ENCODE measurements at regions not wholly inside any gene's neighbourhood (a gene's known extent, or its start where the extent isn't known, plus 50 kb on each side); places are given as distances from the start of the nearest gene placed in this dataset.

DNA sequence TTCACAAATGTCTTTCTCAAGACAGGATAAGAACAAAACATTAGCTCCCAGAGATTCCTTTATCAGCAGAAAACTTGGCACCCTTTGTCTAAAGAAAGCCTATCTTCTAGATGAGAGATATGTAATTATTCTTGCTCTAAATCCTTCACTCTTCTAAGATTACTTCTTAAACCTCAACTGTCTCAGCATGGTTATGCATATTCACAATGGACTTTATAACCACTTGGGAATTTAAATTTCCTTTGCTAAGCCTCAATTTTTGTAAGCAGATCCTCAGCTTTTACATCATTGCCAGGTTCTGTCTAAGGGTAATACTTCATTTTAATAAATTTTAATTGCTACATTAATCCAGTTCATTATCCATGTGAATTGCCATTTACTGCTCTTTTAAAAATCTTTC is 433.6 kb upstream of the DDI1 start:
- Histone ChIP-seq H3K4me1 (no peaks in the 10 kb centered on the region), H3K27ac (no peak overlapping the region), H3K9me3 (no peaks in the 10 kb centered on the region), H3K4me3 (no peak overlapping the region), H3K36me3 (no peaks in the 10 kb centered on the region), H3K27me3 (no peaks in the 10 kb centered on the region)
- ATAC-seq (no peak), DNase-seq (no peak)
- TF ChIP-seq, protein P1, sequence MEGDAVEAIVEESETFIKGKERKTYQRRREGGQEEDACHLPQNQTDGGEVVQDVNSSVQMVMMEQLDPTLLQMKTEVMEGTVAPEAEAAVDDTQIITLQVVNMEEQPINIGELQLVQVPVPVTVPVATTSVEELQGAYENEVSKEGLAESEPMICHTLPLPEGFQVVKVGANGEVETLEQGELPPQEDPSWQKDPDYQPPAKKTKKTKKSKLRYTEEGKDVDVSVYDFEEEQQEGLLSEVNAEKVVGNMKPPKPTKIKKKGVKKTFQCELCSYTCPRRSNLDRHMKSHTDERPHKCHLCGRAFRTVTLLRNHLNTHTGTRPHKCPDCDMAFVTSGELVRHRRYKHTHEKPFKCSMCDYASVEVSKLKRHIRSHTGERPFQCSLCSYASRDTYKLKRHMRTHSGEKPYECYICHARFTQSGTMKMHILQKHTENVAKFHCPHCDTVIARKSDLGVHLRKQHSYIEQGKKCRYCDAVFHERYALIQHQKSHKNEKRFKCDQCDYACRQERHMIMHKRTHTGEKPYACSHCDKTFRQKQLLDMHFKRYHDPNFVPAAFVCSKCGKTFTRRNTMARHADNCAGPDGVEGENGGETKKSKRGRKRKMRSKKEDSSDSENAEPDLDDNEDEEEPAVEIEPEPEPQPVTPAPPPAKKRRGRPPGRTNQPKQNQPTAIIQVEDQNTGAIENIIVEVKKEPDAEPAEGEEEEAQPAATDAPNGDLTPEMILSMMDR (IDR thresholded peaks at IDR 0.05), result no peak
- intact Hi-C loops (cut with DNase I), result loop anchor here in 7 of 10 donors (5.0 to 10.0 kb wide), 7 partner anchors 138 to 401 kb away; no protein-coding TSS in a partner anchor

DNA sequence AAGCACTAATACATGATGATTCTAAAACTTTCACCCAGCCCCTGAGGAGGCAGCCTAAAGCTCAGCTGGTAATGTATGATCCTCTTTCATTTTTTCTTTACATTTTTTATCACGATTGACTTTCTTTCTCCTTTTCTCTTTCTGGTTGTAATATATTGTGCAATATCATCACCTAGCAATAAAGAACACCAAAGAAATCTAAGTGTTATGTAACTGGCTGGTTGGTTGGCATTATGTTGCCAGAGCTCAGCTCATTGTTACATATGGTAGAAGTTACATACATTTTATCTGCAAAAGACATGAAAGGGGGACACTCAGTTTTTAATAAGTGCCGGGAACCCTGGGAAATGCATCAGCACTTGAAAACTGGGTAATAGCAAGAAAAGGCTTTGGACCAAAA is 432.1 kb upstream of the DDI1 start:
- DNase-seq (no peak), ATAC-seq (no peak)
- Histone ChIP-seq H3K4me3 (no peak overlapping the region), H3K27me3 (no peaks in the 10 kb centered on the region), H3K4me1 (no peaks in the 10 kb centered on the region), H3K9me3 (no peaks in the 10 kb centered on the region), H3K36me3 (no peaks in the 10 kb centered on the region), H3K27ac (no peak overlapping the region)
- TF ChIP-seq, protein P1 (IDR thresholded peaks at IDR 0.05), result no peak
- 87 to 96% methylated on average over 2 of the region's 2 CpGs for WGBS, 2 donors
- intact Hi-C loops (cut with DNase I), result loop anchor here in 7 of 10 donors (5.0 to 10.0 kb wide), 7 partner anchors 140 to 402 kb away; no protein-coding TSS in a partner anchor

DNA sequence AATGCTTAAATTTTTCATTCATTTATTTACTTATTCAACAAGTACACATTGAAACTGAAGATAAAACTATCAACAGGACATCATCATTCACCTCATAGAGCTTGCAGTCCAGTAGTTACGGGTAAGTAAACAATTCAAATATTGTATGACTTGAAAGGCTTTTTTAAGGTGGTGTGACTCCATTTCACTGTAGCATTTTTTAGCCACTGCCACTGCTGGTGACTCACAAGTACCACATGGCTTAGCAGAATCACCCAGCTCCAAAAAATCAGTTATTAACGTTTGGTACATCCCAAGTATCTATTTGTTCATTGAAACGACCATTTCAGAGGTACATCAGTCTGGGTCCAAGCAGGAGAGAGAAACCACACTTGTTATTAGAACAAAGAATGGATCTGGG is 427.9 kb upstream of the DDI1 start:
- ATAC-seq (no peak), DNase-seq (no peak)
- H3K27ac ChIP-seq, result peak overlapping the region in 1 of 10 donors; percentile 45
- no peak overlapping the region for H3K4me3 ChIP-seq
- no peaks in the 10 kb centered on the region for H3K27me3 ChIP-seq
- 75 to 78% methylated on average over 3 of the region's 3 CpGs for WGBS, 2 donors
- H3K36me3 ChIP-seq, result no peaks in the 10 kb centered on the region
- TF ChIP-seq, protein P1 (IDR thresholded peaks at IDR 0.05), result no peak
- no peaks in the 10 kb centered on the region for H3K4me1 ChIP-seq
- intact Hi-C loops (cut with DNase I), result loop anchor here in 3 of 10 donors (10.0 kb wide), 3 partner anchors 144 to 404 kb away; no protein-coding TSS in a partner anchor
- H3K9me3 ChIP-seq, result no peaks in the 10 kb centered on the region

DNA sequence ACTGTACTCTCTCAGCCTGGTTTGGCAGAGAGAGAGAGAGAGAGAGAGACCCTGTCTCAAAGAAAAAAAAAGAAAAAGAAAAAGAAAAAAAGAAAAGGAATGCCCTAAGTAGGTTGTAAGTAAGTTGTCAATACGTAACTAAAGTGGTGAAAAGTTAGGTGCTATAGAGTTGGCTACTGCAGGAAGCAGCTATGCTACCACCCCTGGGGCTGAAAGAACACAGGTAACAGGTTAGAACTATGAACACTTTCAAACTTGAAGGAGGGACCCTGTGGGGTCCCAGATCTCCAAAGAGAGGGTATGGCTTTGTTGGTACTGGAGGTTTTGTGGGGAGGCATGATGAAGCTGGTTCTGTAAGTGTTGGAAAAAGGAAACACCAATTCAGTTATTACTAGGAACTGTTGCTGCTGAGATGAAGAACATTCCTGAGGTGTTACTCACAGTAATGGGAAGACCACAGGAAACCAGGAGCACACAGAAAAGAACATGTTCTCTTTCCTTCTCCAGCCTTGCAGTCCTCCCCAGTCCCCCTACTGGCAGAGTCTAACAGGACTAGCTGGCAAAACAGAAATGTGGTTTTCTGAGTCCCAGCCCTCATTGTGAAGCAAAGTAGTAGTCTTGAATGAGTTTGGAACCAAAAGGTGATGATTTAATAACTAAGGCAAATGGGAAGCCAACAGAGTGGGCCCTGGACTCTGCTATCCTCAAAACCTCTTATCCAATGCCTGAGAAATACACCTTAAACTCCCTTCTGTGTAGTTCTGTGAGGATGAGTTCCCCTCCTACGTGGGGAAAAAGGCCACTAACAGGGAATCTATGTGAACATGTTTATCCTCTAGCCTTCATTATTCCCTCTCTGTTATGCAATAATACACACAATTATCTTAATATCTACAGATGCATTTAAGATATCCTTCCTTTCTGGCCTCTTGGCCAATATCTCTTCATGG is 427.0 kb upstream of the DDI1 start:
- 50 to 71% methylated on average over 2 of the region's 2 CpGs for WGBS, 2 donors
- Histone ChIP-seq H3K27me3 (no peaks in the 10 kb centered on the region), H3K27ac (peak overlapping the region in 2 of 10 donors; percentile 9 to 45), H3K36me3 (no peaks in the 10 kb centered on the region), H3K4me1 (no peaks in the 10 kb centered on the region), H3K4me3 (no peak overlapping the region), H3K9me3 (no peaks in the 10 kb centered on the region)
- intact Hi-C loops (cut with DNase I), result loop anchor here in 3 of 10 donors (10.0 kb wide), 3 partner anchors 145 to 405 kb away; no protein-coding TSS in a partner anchor
- TF ChIP-seq, protein P1 (IDR thresholded peaks at IDR 0.05), result peak in 3 of 9 donors; percentile 9 to 45 (median 21)
- DNase-seq (no peak), ATAC-seq (peak in 3 of 8 donors; percentile 38 to 77 (median 47))
